Astrocyte of the spinal cord (primary cell): ENCODE measurements at regions not wholly inside any gene's neighbourhood (a gene's known extent, or its start where the extent isn't known, plus 50 kb on each side); places are given as distances from the start of the nearest gene placed in this dataset.

ENCODE experiments used
- DNase-seq: peaks from one replicate; pipeline ENCODE4 v3.0.0; 2011; ENCODE audit warnings: low read depth, low spot score
- H3K4me3 ChIP-seq: 2 replicates; pipeline ENCODE4 v1.5.1; 2011; ENCODE audit warnings: low read depth, mild to moderate bottlenecking, low read length, moderate library complexity
- in situ Hi-C: cut with HindIII; loops from 2 replicates; pipeline ENCODE4 v1.10.0; 2017; ENCODE audit warnings: low sequenced_read_pairs
- TF ChIP-seq, protein P1 (sequence below): IDR thresholded peaks from 2 replicates; pipeline ENCODE4 v1.5.1; 2012; ENCODE audit warnings: low read depth, mild to moderate bottlenecking, low read length, inconsistent platforms

DNA sequence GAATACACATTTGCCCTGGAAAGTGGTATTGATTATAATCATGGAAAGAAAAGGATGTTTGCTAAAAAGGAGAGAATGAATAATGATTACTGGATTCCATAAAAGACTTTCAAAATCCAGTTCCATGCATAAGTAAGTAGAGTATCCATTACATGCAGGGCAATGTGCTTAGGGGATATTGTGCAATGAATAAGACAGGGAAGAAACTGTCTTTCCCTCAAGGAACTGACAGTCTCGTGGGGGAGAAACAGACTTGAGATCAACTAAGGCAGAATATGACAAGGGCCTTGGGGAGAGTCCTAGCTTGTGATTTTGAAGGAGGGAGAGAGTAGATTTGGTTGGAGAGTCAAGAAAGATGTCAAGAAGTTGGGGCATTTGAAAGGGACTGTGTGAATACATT lies 130.6 kb downstream of the SPP2 start:
- no peak for DNase-seq
- TF ChIP-seq, protein P1, sequence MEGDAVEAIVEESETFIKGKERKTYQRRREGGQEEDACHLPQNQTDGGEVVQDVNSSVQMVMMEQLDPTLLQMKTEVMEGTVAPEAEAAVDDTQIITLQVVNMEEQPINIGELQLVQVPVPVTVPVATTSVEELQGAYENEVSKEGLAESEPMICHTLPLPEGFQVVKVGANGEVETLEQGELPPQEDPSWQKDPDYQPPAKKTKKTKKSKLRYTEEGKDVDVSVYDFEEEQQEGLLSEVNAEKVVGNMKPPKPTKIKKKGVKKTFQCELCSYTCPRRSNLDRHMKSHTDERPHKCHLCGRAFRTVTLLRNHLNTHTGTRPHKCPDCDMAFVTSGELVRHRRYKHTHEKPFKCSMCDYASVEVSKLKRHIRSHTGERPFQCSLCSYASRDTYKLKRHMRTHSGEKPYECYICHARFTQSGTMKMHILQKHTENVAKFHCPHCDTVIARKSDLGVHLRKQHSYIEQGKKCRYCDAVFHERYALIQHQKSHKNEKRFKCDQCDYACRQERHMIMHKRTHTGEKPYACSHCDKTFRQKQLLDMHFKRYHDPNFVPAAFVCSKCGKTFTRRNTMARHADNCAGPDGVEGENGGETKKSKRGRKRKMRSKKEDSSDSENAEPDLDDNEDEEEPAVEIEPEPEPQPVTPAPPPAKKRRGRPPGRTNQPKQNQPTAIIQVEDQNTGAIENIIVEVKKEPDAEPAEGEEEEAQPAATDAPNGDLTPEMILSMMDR = no peak
- in situ Hi-C loops = no loop called here
- no peak overlapping the region for H3K4me3 ChIP-seq

DNA sequence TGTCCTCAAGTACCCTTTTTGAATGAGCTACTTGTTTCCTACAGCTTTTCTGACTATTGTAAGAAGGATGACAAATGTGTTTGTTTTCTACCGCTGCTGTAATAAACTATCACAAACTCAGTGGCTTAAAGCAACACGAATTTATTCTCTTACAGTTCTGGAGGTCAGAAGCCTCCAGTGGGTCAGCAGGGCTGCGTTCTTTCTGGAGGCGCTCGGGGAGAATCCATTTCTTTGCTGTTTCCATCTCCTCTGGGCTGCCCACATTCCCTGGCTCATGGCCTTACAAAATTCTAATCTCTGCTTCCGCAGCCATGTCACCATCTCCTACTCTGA lies 128.5 kb downstream of the SPP2 start:
- DNase-seq = no peak
- TF ChIP-seq, protein P1 = no peak
- in situ Hi-C loops = no loop called here

DNA sequence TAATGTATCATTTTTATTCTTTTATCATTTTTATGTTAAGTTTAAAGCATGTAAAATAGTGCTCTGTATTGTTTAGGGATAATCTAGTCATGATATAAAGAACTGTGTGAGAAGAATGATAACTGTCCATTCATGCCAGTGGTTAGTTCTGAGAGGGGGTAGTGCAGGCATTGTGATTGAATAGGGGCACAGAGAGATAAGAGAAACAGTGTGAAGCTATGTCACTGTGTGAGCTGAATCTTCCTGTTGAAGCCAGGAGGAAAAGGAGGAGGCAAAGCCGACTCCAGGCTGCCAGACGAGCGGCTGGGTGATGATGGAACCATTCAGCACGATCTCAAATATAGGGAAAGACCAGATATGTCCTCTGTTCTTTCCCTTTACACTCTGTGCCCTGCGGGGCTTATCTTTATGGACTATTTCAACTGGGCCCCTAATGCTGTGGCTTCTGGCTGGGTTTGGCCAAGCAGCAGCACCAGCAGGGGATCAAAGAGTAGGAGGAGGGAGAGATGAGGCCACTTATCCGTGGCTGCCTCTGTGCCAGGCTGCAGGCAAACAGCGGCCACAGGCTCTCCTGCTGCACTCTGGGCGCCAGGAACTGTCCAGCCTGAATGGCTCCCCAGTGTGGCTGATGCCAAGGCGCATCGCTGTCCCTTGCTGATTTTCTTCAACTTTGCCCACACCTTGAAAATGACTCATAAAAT lies 128.0 kb downstream of the SPP2 start:
- no peak overlapping the region for H3K4me3 ChIP-seq
- TF ChIP-seq, protein P1 = no peak
- in situ Hi-C loops = no loop called here
- peak; percentile 51 for DNase-seq

More for the DNA sequence above, 128.5 kb downstream of the SPP2 start:
- no peak overlapping the region for H3K4me3 ChIP-seq

DNA sequence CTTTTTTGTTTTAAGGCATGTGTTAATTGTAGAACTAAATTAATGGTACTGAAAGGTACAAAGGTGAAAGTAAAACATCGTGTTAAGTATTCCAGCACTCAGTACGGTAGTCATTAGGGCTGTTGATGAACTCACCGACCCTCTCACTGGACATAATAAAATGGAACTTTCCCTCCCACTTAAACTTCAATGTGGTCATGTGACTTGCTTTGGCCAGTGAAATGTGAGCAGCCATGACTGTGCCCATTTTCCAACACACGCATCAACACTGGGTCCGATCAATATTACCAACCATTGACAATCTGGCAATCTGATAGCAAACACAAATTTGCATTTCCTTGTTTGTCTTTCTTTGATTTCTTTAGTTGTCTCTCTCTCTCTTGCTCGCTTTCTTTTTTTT lies 125.1 kb downstream of the SPP2 start:
- no peak overlapping the region for H3K4me3 ChIP-seq
- TF ChIP-seq, protein P1 = no peak
- no peak for DNase-seq
- in situ Hi-C loops = no loop called here

DNA sequence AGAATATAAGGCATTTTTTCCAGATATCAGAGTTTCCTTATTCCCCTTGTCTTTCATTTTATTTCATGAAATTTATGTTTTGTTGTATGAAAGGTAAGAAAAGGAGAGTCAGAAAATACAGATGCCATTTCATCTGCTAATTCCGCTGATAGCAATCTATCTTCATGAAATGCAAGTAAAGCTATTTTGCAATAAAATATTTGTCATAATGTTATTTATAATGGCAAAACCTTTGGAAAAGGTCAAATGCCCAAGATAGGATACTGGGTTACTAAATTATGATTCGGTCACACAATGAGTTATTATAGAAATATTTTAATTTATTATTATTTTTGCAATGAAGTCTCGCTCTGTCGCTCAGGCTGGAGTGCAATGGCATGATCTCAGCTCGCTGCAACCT lies 124.2 kb downstream of the SPP2 start:
- no peak overlapping the region for H3K4me3 ChIP-seq
- TF ChIP-seq, protein P1 = no peak
- in situ Hi-C loops = no loop called here
- DNase-seq = no peak

DNA sequence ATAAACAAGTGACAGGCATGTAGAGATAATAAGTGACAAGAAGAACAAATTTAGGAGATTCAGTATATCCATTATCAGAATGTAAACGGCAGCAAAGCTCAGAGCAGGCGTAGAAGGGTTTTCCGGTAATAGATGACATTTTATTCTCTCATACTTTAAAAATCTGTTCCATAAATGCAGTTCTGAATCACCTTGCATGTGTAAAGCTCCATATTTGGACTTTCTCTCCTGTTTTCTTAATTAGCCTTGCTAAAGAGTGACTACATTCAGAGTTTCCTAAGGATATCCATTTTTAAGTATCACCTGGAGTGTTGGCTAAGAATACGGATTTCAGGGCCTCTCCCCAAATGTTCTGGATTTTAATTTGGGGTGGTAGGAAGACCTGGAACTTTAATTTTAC lies 122.0 kb downstream of the SPP2 start:
- TF ChIP-seq, protein P1 = no peak
- in situ Hi-C loops = no loop called here
- H3K4me3 ChIP-seq = no peak overlapping the region
- DNase-seq = no peak
